ENCODE measurements at regions not wholly inside any gene's neighbourhood (a gene's known extent, or its start where the extent isn't known, plus 50 kb on each side); places are given as distances from the start of the nearest gene placed in this dataset.

- Histone ChIP-seq H3K36me3 (no peaks in the 10 kb centered on the region), H3K4me3 (no peak overlapping the region), H3K9me3 (no peaks in the 10 kb centered on the region), H3K27me3 (no peaks in the 10 kb centered on the region), H3K4me1 (no peaks in the 10 kb centered on the region), H3K27ac (no peak overlapping the region)
- intact Hi-C loops (cut with DNase I; ENCODE audit: low total_unique reads) = no loop called here
- TF ChIP-seq EP300 (IDR thresholded peaks at IDR 0.05; ENCODE audit: low read depth) (no peak), POLR2A (IDR thresholded peaks at IDR 0.05) (no peak), CTCF (IDR thresholded peaks at IDR 0.05) (no peak), POLR2AphosphoS5 (IDR thresholded peaks at IDR 0.05) (no peak)
- 14 to 32% methylated on average over 1 of the region's 1 CpG for WGBS, 2 donors (ENCODE audit: low coverage in 1 of 2)
- no peak for DNase-seq
- in situ Hi-C loops (cut with MboI; ENCODE audit: low pct_ligation_motif_present in 1 of 4, low pct_unique_long_range_greater_than_20kb in 1 of 4, low sequenced_read_pairs in 3 of 4) = no loop called here
Measured at GRCh38 chr12:17372508-17372907, 717.5 kb downstream of the RERGL start.

DNA sequence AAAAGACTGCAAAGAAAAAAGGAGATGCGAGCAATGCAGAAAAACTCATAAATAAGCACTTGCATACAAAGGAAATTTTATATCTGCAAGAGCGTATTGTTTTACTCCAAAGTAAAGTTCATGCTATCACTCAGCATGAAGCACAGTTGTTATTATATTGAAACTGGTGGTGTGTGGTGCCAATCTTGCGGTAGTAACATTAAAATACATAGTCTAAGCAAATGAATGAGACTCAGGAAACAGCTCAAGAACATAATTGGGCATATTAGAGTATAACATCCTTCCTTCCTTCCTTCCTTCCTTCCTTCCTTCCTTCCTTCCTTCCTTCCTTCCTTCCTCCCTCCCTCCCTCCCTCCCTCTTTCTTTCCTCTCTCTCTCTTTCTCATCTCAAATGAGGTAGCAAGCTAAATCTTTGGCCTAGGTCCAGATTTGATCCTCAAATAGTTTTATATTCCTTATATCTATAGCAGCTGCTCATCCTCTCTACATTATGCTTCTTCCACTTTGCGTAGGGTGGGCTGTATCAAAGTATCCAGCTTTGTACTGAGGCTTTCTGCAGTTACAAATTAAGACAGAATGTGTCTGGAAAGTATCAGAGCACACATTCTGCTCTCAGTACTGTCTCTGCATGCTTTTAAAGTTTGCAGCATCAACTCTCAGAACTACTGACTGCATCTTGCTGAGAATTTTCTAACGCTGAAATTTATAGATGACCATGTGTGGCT lies 718.3 kb downstream of the RERGL start:
- no peak for DNase-seq
- intact Hi-C loops (cut with DNase I; ENCODE audit: low total_unique reads) = no loop called here
- Histone ChIP-seq H3K27ac (no peak overlapping the region), H3K4me1 (no peaks in the 10 kb centered on the region), H3K9me3 (no peaks in the 10 kb centered on the region), H3K36me3 (no peaks in the 10 kb centered on the region), H3K4me3 (no peak overlapping the region), H3K27me3 (no peaks in the 10 kb centered on the region)
- no peak for TF ChIP-seq POLR2A (IDR thresholded peaks at IDR 0.05)
- no peak for TF ChIP-seq EP300 (IDR thresholded peaks at IDR 0.05; ENCODE audit: low read depth)
- TF ChIP-seq CTCF (IDR thresholded peaks at IDR 0.05) = no peak
- in situ Hi-C loops (cut with MboI; ENCODE audit: low pct_ligation_motif_present in 1 of 4, low pct_unique_long_range_greater_than_20kb in 1 of 4, low sequenced_read_pairs in 3 of 4) = no loop called here
- 61 to 68% methylated on average over 5 of the region's 5 CpGs for WGBS, 2 donors (ENCODE audit: low coverage in 1 of 2)

DNA sequence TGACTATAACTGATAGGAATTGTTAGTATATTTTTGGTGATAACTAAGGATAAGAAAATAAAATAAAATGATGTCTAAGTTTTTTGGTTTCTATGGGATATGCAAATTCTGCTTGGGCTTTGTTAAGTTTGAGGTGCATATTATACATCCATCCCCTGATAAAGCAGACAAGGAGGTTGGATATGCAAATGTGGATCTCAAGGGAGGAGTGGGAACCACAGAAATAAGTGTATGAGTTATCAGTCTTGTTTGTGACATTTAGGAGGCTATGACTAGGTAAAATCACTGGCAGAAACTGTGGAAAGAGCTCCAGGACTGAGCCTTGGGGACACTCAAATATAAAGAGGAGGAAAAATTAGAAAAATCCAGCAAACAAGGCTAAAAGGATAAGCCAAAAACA lies 719.4 kb downstream of the RERGL start:
- Histone ChIP-seq H3K4me3 (no peak overlapping the region), H3K4me1 (no peaks in the 10 kb centered on the region), H3K9me3 (no peaks in the 10 kb centered on the region), H3K27ac (no peak overlapping the region), H3K27me3 (no peaks in the 10 kb centered on the region), H3K36me3 (no peaks in the 10 kb centered on the region)
- intact Hi-C loops (cut with DNase I; ENCODE audit: low total_unique reads) (no loop called here), in situ Hi-C loops (cut with MboI; ENCODE audit: low pct_ligation_motif_present in 1 of 4, low pct_unique_long_range_greater_than_20kb in 1 of 4, low sequenced_read_pairs in 3 of 4) (no loop called here)
- DNase-seq = no peak
- TF ChIP-seq CTCF (IDR thresholded peaks at IDR 0.05) (no peak), POLR2AphosphoS5 (IDR thresholded peaks at IDR 0.05) (no peak), EP300 (IDR thresholded peaks at IDR 0.05; ENCODE audit: low read depth) (no peak), POLR2A (IDR thresholded peaks at IDR 0.05) (no peak)

GRCh38 chr12:17369556-17369955 lies 720.4 kb downstream of the RERGL start:
- Histone ChIP-seq H3K27me3 (no peaks in the 10 kb centered on the region), H3K9me3 (no peaks in the 10 kb centered on the region), H3K4me3 (no peak overlapping the region), H3K27ac (no peak overlapping the region), H3K36me3 (no peaks in the 10 kb centered on the region), H3K4me1 (no peaks in the 10 kb centered on the region)
- no peak for DNase-seq
- intact Hi-C loops (cut with DNase I; ENCODE audit: low total_unique reads) (no loop called here), in situ Hi-C loops (cut with MboI; ENCODE audit: low pct_ligation_motif_present in 1 of 4, low pct_unique_long_range_greater_than_20kb in 1 of 4, low sequenced_read_pairs in 3 of 4) (no loop called here)
- no peak for TF ChIP-seq CTCF (IDR thresholded peaks at IDR 0.05)
- TF ChIP-seq EP300 (IDR thresholded peaks at IDR 0.05; ENCODE audit: low read depth) = no peak
- no peak for TF ChIP-seq POLR2AphosphoS5 (IDR thresholded peaks at IDR 0.05)
- TF ChIP-seq POLR2A (IDR thresholded peaks at IDR 0.05) = no peak
- WGBS, 2 donors (ENCODE audit: low coverage in 1 of 2) = 57 to 72% methylated on average over 1 of the region's 1 CpG

All from transverse colon (tissue), 4 donors.